IPS-18a (cell line): ENCODE measurements at regions not wholly inside any gene's neighbourhood (a gene's known extent, or its start where the extent isn't known, plus 50 kb on each side); places are given as distances from the start of the nearest gene placed in this dataset.

ENCODE experiments used
- H3K27ac ChIP-seq: one replicate; pipeline ENCODE4 v1.5.1; 2013; ENCODE audit warnings: low read length
- H3K27me3 ChIP-seq: one replicate; pipeline ENCODE4 v1.6.1; 2013; ENCODE audit warnings: mild to moderate bottlenecking, low read length; ENCODE audit not compliant: control insufficient read depth, insufficient read depth
- H3K36me3 ChIP-seq: one replicate; pipeline ENCODE4 v1.6.1; 2013; ENCODE audit warnings: low read depth, low read length; ENCODE audit not compliant: control insufficient read depth
- H3K4me1 ChIP-seq: one replicate; pipeline ENCODE4 v1.6.1; 2013; ENCODE audit warnings: low read depth, low read length; ENCODE audit not compliant: control insufficient read depth
- H3K4me3 ChIP-seq: one replicate; pipeline ENCODE4 v1.5.1; 2013; ENCODE audit warnings: low read length
- H3K9ac ChIP-seq: one replicate; pipeline ENCODE4 v1.6.1; 2013; ENCODE audit warnings: mild to moderate bottlenecking, low read length, moderate library complexity
- H3K9me3 ChIP-seq: one replicate; pipeline ENCODE4 v1.6.1; 2013; ENCODE audit warnings: low read depth, low read length; ENCODE audit not compliant: control insufficient read depth

DNA sequence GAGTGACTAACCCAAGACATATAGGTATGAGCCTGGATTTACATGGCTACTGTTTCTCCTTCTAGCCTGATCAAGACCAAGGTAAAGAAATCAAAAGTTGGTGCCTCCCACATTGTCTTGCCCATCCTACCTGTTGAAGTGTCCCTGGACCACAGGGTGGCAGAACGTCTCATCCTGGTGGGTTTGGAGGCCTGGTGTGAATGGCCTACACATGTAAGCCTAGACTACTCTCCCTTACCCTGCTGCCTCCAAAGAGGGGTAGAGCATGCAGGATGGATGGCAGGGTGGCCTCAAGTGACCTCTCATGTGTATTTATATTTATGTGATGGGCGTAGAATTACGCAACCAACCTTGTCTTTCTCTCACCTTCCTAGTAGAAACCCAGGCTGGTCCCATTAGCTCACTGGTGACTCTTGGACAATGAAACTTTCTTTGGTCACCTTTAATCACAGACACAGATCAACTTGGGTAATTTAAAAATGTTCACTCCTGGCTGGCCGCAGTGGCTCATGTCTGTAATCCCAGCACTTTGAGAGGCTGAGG lies 73.3 kb upstream of the SOD3 start:
- no peak overlapping the region for H3K9ac ChIP-seq
- H3K27ac ChIP-seq = no peak overlapping the region

DNA sequence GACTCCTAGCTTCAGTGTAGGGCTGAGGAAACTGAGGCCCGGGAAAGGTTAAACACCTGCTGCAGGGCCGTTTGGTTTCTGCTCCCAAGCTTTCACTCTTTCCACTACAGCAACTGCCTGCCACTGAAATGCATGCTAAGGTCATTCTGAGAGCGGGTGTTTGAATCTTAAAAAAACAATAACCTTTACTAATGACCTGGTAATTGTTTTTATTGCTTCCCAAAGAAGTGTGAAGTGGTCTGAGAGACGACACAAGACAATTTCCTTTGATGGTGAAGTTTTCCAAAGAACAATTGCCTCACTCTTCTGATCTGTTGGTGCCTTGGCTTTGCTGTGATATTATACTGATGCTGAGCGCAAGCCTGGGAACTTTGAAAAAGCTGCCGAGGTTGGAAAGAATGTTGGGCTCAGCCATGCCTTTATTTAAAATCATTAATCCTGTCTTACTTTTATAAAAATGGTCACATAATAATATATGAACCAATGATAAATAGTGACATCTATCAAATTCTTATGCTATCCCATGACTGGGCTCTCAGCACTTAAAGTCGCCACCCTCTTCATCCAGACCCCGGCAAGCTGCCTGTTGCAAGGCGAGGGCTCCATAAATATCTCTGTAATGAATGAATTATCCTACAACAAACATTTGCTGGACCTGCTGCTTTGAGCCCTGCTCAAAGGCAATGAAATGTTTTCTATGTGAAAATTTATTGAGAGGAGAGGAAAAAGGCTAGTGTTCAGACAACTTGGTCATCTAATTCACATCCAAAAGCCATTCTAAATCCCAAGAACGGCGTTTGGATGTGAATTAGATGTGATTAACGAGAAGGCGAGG lies 67.8 kb upstream of the SOD3 start:
- H3K27ac ChIP-seq = no peak overlapping the region
- H3K36me3 ChIP-seq = no peaks in the 10 kb centered on the region
- no peaks in the 10 kb centered on the region for H3K4me1 ChIP-seq
- no peaks in the 10 kb centered on the region for H3K9me3 ChIP-seq
- no peaks in the 10 kb centered on the region for H3K27me3 ChIP-seq
- no peak overlapping the region for H3K9ac ChIP-seq
- no peak overlapping the region for H3K4me3 ChIP-seq

More for the DNA sequence above, 73.3 kb upstream of the SOD3 start:
- Histone ChIP-seq H3K4me3 (no peak overlapping the region), H3K27me3 (no peaks in the 10 kb centered on the region), H3K4me1 (peaks cover 27% of the 10 kb centered on the region), H3K9me3 (no peaks in the 10 kb centered on the region), H3K36me3 (no peaks in the 10 kb centered on the region)

- H3K9me3 ChIP-seq = no peaks in the 10 kb centered on the region
- H3K27ac ChIP-seq = no peak overlapping the region
- no peak overlapping the region for H3K9ac ChIP-seq
- no peak overlapping the region for H3K4me3 ChIP-seq
- no peaks in the 10 kb centered on the region for H3K36me3 ChIP-seq
- no peaks in the 10 kb centered on the region for H3K27me3 ChIP-seq
- no peaks in the 10 kb centered on the region for H3K4me1 ChIP-seq
Measured at GRCh38 chr4:24729119-24729730, 66.1 kb upstream of the SOD3 start.

GRCh38 chr4:24730256-24731001 lies 64.9 kb upstream of the SOD3 start:
- Histone ChIP-seq H3K4me1 (no peaks in the 10 kb centered on the region), H3K27me3 (no peaks in the 10 kb centered on the region), H3K4me3 (no peak overlapping the region)

GRCh38 chr4:24731448-24731847 lies 63.9 kb upstream of the SOD3 start:
- Histone ChIP-seq H3K27ac (no peak overlapping the region), H3K9me3 (no peaks in the 10 kb centered on the region), H3K4me1 (no peaks in the 10 kb centered on the region), H3K4me3 (no peak overlapping the region), H3K9ac (no peak overlapping the region), H3K36me3 (no peaks in the 10 kb centered on the region), H3K27me3 (no peaks in the 10 kb centered on the region)

More at GRCh38 chr4:24730256-24731001, 64.9 kb upstream of the SOD3 start:
- no peak overlapping the region for H3K9ac ChIP-seq
- H3K9me3 ChIP-seq = no peaks in the 10 kb centered on the region
- no peaks in the 10 kb centered on the region for H3K36me3 ChIP-seq
- H3K27ac ChIP-seq = no peak overlapping the region

DNA sequence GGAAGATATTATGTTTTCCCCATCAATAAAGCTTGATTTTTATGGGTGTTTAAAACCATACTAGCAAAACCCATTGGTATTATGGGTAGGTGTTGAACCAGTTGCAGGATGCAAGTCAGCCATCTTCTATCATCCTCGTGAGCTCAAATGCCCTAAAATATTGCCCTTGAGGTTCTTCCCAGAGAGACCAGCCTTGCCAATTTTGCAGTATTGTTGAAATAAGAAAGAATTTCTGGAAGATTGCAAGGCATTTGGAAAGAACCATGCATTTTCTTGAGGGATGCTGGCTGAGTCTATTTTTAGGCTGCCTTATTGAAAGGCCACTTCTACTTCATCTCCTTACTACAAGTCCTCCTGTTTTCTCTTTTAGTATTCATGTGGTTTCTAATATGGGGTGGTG lies 60.9 kb upstream of the SOD3 start:
- Histone ChIP-seq H3K27me3 (no peaks in the 10 kb centered on the region), H3K4me1 (no peaks in the 10 kb centered on the region), H3K4me3 (no peak overlapping the region), H3K36me3 (no peaks in the 10 kb centered on the region), H3K27ac (no peak overlapping the region), H3K9ac (no peak overlapping the region), H3K9me3 (no peaks in the 10 kb centered on the region)

DNA sequence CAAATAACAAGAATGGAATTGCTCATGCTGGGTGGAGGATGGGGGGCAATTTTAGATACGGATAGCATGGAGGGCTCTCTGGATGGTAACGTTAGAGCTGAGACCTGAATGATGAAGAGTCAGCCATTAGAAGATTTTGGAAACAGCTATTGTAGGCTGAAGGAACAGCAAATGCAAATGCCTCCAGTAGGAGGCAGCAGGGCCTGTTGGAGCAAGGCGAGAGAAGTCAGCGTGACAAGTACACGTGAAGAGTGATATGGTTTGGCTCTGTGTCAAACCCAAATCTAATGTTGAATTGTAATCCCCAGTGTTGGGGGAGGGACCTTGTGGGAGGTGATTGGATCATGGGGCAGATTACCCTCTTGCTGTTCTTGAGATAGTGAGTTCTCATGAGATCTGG lies 59.3 kb upstream of the SOD3 start:
- Histone ChIP-seq H3K4me1 (no peaks in the 10 kb centered on the region), H3K27ac (no peak overlapping the region), H3K9ac (no peak overlapping the region), H3K27me3 (no peaks in the 10 kb centered on the region), H3K36me3 (no peaks in the 10 kb centered on the region), H3K4me3 (no peak overlapping the region), H3K9me3 (no peaks in the 10 kb centered on the region)

DNA sequence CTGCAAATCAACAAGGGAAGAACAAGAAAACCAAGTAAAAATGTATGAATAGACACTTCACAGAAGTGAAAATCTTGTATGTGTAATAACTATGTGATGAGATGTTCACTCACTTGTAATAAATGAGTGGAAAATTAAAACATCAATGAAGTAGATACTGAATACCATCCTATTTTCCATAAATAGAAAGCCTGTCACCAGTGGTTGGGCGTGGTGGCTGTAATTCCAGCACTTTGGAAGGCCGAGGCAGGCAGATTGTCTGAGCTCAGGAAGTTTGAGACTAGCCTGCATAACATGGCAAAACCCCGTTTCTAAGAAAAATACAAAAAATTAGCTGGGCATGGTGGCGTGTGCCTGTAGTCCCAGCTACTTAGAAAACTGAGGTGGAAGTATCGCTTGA lies 53.5 kb upstream of the SOD3 start:
- no peaks in the 10 kb centered on the region for H3K9me3 ChIP-seq
- H3K27me3 ChIP-seq = no peaks in the 10 kb centered on the region
- H3K9ac ChIP-seq = no peak overlapping the region
- no peak overlapping the region for H3K27ac ChIP-seq
- peaks cover 11% of the 10 kb centered on the region for H3K4me1 ChIP-seq
- no peak overlapping the region for H3K4me3 ChIP-seq
- no peaks in the 10 kb centered on the region for H3K36me3 ChIP-seq

DNA sequence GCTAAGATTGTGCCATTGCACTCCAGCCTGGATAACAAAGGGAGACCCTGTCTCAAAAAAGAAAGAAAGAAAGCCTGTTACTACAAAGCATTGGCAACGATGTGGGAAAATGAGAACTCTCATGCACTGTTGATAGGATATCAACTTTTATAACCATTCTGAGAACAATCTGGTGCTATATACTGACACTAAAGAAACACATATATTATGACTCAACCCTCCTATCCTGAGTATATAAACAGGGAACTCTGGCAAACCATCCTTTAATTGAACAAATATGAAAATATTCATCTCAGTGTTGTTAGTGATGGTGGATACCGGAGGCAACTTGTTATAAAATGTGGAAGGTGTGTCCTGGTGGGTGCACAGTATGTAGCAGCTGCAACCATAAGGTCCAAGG lies 53.0 kb upstream of the SOD3 start:
- Histone ChIP-seq H3K27me3 (no peaks in the 10 kb centered on the region), H3K27ac (no peak overlapping the region), H3K36me3 (no peaks in the 10 kb centered on the region), H3K4me3 (no peak overlapping the region), H3K4me1 (peaks cover 11% of the 10 kb centered on the region), H3K9me3 (no peaks in the 10 kb centered on the region), H3K9ac (no peak overlapping the region)

GRCh38 chr4:24742773-24743172 lies 52.6 kb upstream of the SOD3 start:
- no peaks in the 10 kb centered on the region for H3K36me3 ChIP-seq
- no peak overlapping the region for H3K9ac ChIP-seq
- no peak overlapping the region for H3K27ac ChIP-seq
- H3K9me3 ChIP-seq = no peaks in the 10 kb centered on the region
- H3K27me3 ChIP-seq = no peaks in the 10 kb centered on the region
- H3K4me3 ChIP-seq = no peak overlapping the region
- H3K4me1 ChIP-seq = peaks cover 11% of the 10 kb centered on the region

- Histone ChIP-seq H3K27ac (no peak overlapping the region), H3K4me1 (peaks cover 11% of the 10 kb centered on the region), H3K4me3 (no peak overlapping the region), H3K9me3 (no peaks in the 10 kb centered on the region), H3K9ac (no peak overlapping the region), H3K36me3 (no peaks in the 10 kb centered on the region), H3K27me3 (no peaks in the 10 kb centered on the region)
Measured at GRCh38 chr4:24743206-24743605, 52.2 kb upstream of the SOD3 start.
